Esophagus muscularis mucosa (tissue), 4 donors: ENCODE measurements at regions not wholly inside any gene's neighbourhood (a gene's known extent, or its start where the extent isn't known, plus 50 kb on each side); places are given as distances from the start of the nearest gene placed in this dataset.

Source experiments
- DNase-seq: peaks from one replicate; pipeline ENCODE4 v3.0.0-alpha.2; 2017; ENCODE audit errors: extremely low spot score
- H3K27ac ChIP-seq, 4 donors: fragments of 200-600 bp; sonication (generic); replicated peaks in 1 of 4; 1 replicate in 3 of 4; 2 replicates in 1 of 4; pipeline ENCODE4 v1.5.1; 2016 to 2019; ENCODE audit warnings: mild to moderate bottlenecking in 1 of 4
- H3K27me3 ChIP-seq, 4 donors: fragments of 200-600 bp; sonication (generic); one replicate each; pipeline versions ENCODE4 v1.5.1 to v1.6.0; 2016 to 2019
- H3K36me3 ChIP-seq, 4 donors: fragments of 200-600 bp; sonication (generic); one replicate each; pipeline ENCODE4 v1.5.1; 2016 to 2019
- H3K4me1 ChIP-seq, 4 donors: fragments of 200-600 bp; sonication (generic); one replicate each; pipeline ENCODE4 v1.5.1; 2016 to 2019
- H3K4me3 ChIP-seq, 4 donors: fragments of 200-600 bp; sonication (generic); 1 replicate in 2 of 4; 2 replicates in 2 of 4; pipeline ENCODE4 v1.5.1; 2016 to 2019; ENCODE audit warnings: mild to moderate bottlenecking in 4 of 4, moderate library complexity in 1 of 4
- H3K9me3 ChIP-seq, 4 donors: fragments of 200-600 bp; sonication (generic); 1 replicate in 3 of 4; 2 replicates in 1 of 4; pipeline ENCODE4 v1.5.1; 2016 to 2019
- EP300 ChIP-seq: sonication (generic); formaldehyde crosslinking; IDR thresholded peaks from one replicate; pipeline ENCODE4 v1.6.1; 2017; ENCODE audit warnings: antibody characterized with exemption
- POLR2A ChIP-seq: fragments of 450-650 bp; IDR thresholded peaks from one replicate; pipeline ENCODE4 v1.6.1; 2017; ENCODE audit warnings: antibody characterized with exemption, moderate library complexity, mild to moderate bottlenecking, low read depth
- POLR2AphosphoS5 ChIP-seq, 2 donors: sonication (generic); formaldehyde crosslinking; IDR thresholded peaks; one replicate each; pipeline ENCODE4 v1.6.1; 2017; ENCODE audit warnings: antibody characterized with exemption in 2 of 2
- WGBS: methylation state at CpG from one replicate; pipeline ENCODE4 v1.1.5; 2018; 5-methylcytosine and 5-hydroxymethylcytosine counted together
- intact Hi-C: fragments of 100-400 bp; cut with DNase I; formaldehyde crosslinking; loops from one replicate; pipeline ENCODE4 v1.15.1; 2023
- TF ChIP-seq, protein P1 (sequence below), 3 experiments: fragments of 200-600 bp in 2 of 3; fragments of 450-650 bp in 1 of 3; sonication (generic) in 2 of 3; IDR thresholded peaks; one replicate each; pipeline ENCODE4 v1.5.1; 2017 to 2019; ENCODE audit warnings: antibody characterized with exemption in 3 of 3, mild to moderate bottlenecking in 2 of 3, moderate library complexity in 1 of 3

DNA sequence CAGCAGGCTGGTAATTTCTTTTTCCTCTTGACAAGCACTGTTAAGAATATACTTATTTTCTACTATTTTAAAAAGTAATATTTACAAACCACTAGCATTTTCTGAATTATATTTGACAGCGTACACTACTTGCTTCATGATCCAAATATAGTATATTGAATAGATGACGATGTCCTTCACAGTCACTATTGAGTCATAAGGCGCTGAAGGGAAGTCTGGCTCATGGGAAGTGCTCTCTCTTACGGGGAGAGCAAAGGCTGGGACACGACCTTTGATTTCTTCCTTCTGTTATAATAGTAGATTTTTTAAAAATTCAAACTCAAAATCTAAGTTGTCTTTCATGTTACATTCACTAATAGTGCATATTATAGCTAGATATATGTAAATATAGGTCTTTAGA lies 357.1 kb downstream of the SOCS6 start:
- TF ChIP-seq POLR2AphosphoS5 (IDR thresholded peaks at IDR 0.05), result no peak
- no peak for TF ChIP-seq EP300
- no peak for TF ChIP-seq POLR2A
- TF ChIP-seq, protein P1, sequence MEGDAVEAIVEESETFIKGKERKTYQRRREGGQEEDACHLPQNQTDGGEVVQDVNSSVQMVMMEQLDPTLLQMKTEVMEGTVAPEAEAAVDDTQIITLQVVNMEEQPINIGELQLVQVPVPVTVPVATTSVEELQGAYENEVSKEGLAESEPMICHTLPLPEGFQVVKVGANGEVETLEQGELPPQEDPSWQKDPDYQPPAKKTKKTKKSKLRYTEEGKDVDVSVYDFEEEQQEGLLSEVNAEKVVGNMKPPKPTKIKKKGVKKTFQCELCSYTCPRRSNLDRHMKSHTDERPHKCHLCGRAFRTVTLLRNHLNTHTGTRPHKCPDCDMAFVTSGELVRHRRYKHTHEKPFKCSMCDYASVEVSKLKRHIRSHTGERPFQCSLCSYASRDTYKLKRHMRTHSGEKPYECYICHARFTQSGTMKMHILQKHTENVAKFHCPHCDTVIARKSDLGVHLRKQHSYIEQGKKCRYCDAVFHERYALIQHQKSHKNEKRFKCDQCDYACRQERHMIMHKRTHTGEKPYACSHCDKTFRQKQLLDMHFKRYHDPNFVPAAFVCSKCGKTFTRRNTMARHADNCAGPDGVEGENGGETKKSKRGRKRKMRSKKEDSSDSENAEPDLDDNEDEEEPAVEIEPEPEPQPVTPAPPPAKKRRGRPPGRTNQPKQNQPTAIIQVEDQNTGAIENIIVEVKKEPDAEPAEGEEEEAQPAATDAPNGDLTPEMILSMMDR (IDR thresholded peaks at IDR 0.05), result no peak
- Histone ChIP-seq H3K36me3 (no peaks in the 10 kb centered on the region), H3K4me3 (no peak overlapping the region), H3K9me3 (no peaks in the 10 kb centered on the region), H3K4me1 (no peaks in the 10 kb centered on the region), H3K27me3 (no peaks in the 10 kb centered on the region), H3K27ac (no peak overlapping the region)
- WGBS, result 65% methylated on average over 5 of the region's 5 CpGs
- intact Hi-C loops, result no loop called here
- no peak for DNase-seq

DNA sequence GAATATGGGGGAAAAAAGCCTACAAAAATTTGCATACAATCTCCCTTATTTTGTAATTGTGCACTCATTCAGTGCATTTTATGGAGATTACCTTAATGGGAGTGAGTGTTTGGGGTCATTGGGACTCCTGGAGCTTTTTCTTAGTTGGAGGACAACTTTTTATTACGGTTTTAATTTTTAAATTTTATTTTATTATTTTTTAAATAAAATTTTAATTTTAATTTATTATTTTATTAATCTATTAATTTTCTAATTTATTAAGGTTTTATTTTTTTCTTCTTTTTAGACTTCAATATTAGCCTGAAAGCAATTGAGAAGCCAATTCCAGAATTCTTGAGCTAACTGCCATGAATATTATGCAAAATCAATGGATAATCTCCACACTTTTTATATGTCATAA lies 355.0 kb downstream of the SOCS6 start:
- no peak for DNase-seq
- no peak overlapping the region for H3K4me3 ChIP-seq
- no peaks in the 10 kb centered on the region for H3K27me3 ChIP-seq
- H3K36me3 ChIP-seq, result no peaks in the 10 kb centered on the region
- no peak for TF ChIP-seq POLR2A
- TF ChIP-seq EP300, result no peak
- intact Hi-C loops, result no loop called here
- WGBS, result 55% methylated on average over 1 of the region's 1 CpG
- H3K9me3 ChIP-seq, result no peaks in the 10 kb centered on the region
- H3K27ac ChIP-seq, result no peak overlapping the region
- no peaks in the 10 kb centered on the region for H3K4me1 ChIP-seq

DNA sequence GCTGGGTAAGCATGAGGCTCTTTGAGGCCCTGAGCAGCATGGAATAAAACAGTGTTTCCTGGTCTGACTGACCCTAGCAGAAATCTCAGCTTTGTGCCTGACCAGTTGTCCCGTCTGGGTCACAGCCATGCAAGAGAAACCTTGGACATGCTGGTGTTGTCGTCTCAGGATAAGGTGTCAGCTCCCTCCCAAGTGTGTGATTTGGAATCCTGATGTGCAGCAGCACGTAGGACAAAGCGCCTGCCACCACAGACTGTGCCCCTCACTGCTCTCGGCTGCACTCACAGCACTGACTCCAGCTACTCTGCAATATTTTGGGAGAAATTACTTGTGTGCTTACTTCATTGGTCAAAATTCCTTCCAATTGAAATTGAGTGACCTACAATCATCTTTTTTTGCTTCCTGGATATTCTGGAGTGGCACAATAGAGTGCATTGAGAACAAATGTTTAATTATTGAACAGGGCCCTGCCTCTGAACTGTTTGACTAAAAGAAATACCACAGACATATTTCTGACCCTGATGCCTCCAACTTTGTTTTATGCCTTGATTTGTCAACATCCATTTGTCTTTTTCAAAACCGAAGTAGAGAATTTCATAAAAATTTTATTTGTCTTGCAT lies 352.4 kb downstream of the SOCS6 start:
- TF ChIP-seq EP300 (no peak), POLR2A (no peak), POLR2AphosphoS5 (IDR thresholded peaks at IDR 0.05) (no peak)
- TF ChIP-seq, protein P1 (IDR thresholded peaks at IDR 0.05), result no peak
- no peak for DNase-seq
- no peaks in the 10 kb centered on the region for H3K9me3 ChIP-seq
- H3K36me3 ChIP-seq, result no peaks in the 10 kb centered on the region
- no peak overlapping the region for H3K27ac ChIP-seq
- no peaks in the 10 kb centered on the region for H3K4me1 ChIP-seq
- intact Hi-C loops, result no loop called here
- no peaks in the 10 kb centered on the region for H3K27me3 ChIP-seq
- no peak overlapping the region for H3K4me3 ChIP-seq
- 55% methylated on average over 6 of the region's 6 CpGs for WGBS

DNA sequence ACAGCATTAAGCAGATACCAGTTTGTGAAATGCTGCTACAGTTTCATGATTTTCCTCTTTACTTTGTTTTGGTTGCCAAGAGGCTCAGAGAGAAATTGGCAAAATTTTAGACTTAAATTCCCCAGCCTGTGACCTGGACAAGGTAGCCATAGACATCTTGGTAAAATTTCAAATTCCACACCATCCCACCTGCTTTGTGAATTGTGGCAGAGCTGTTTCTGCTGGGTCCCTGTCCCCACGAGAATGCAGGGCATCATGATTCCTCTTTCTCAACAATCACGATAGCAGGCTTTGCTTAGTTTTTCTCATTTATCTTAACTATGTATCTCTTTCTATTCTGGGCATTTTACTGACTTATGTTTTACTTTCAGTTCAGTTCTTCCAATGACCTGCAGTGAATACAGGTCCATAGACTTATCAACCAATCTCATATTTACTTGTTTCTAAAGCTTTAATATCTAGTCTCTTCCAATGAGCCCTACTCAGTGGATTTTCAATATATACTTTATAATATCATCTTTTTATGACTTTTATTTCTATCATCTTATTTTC lies 351.6 kb downstream of the SOCS6 start:
- TF ChIP-seq EP300, result no peak
- no peak for TF ChIP-seq POLR2AphosphoS5 (IDR thresholded peaks at IDR 0.05)
- no peak for TF ChIP-seq POLR2A
- TF ChIP-seq, protein P1 (IDR thresholded peaks at IDR 0.05), result no peak
- H3K4me1 ChIP-seq, result no peaks in the 10 kb centered on the region
- H3K4me3 ChIP-seq, result no peak overlapping the region
- WGBS, result 62% methylated on average over 2 of the region's 2 CpGs
- no peaks in the 10 kb centered on the region for H3K36me3 ChIP-seq
- H3K27me3 ChIP-seq, result no peaks in the 10 kb centered on the region
- intact Hi-C loops, result no loop called here
- no peak overlapping the region for H3K27ac ChIP-seq
- no peak for DNase-seq
- H3K9me3 ChIP-seq, result no peaks in the 10 kb centered on the region

DNA sequence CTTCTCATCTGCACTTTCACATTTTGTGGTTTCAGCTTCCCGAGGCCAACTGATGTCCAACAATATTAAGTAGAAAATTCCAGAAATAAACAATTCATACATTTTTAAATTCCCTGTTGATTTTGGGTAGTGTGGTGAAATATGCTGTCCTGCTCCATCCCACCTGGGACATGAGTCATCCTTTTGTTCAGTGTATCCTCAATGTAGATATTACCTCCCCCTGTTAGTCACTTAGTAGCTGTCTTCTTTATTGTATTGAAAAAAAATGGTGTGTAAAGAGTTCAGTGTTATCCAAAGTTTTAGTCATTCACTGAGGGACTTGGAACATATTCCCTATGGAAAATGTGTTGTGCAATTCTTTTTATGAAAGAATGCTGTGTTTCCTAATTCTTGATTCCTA lies 348.1 kb downstream of the SOCS6 start:
- DNase-seq, result no peak
- intact Hi-C loops, result no loop called here
- H3K9me3 ChIP-seq, result no peaks in the 10 kb centered on the region
- WGBS, result 57% methylated on average over 1 of the region's 1 CpG
- no peaks in the 10 kb centered on the region for H3K27me3 ChIP-seq
- H3K27ac ChIP-seq, result no peak overlapping the region
- H3K4me1 ChIP-seq, result no peaks in the 10 kb centered on the region
- TF ChIP-seq POLR2A, result no peak
- TF ChIP-seq EP300, result no peak
- no peak for TF ChIP-seq POLR2AphosphoS5 (IDR thresholded peaks at IDR 0.05)
- no peak overlapping the region for H3K4me3 ChIP-seq
- no peaks in the 10 kb centered on the region for H3K36me3 ChIP-seq
